GM12864 (cell line): ENCODE measurements at regions not wholly inside any gene's neighbourhood (a gene's known extent, or its start where the extent isn't known, plus 50 kb on each side); places are given as distances from the start of the nearest gene placed in this dataset.

ENCODE experiments used
- DNase-seq: peaks from one replicate; pipeline ENCODE4 v3.0.0-alpha.2; 2011; ENCODE audit warnings: low read depth
- H3K4me3 ChIP-seq: 2 replicates; pipeline ENCODE4 v1.5.1; 2011; ENCODE audit warnings: mild to moderate bottlenecking, low read depth, low read length, control low read depth
- CTCF ChIP-seq: IDR thresholded peaks from 2 replicates; pipeline ENCODE4 v1.5.1; 2011; ENCODE audit warnings: low read depth, mild to moderate bottlenecking, moderate library complexity, low read length, control low read depth, inconsistent platforms; ENCODE audit errors: missing control alignments

GRCh38 chr13:82370316-82370715, 1512.0 kb downstream of the SLITRK1 start:
- no peak overlapping the region for H3K4me3 ChIP-seq
- no peak for TF ChIP-seq CTCF
- DNase-seq, result no peak

DNA sequence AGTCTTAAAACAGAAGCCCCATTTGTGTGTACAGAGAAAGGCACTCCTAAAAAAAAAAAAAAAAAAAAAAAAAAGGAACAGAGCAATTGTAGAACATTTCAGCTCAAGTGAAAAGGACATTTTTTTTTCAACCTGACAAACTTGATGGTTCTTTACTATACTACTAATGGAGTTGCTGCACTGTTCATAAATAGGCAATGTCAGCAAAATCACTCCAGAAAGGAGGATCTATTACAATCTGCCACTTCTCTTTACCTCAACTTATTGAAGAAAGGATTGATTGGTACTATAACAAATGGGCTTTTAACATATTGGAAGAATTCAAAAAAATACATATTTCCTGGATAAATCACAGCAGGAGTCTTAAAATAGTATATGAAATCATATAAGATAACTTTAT, 1517.7 kb downstream of the SLITRK1 start:
- H3K4me3 ChIP-seq, result no peak overlapping the region
- TF ChIP-seq CTCF, result no peak
- DNase-seq, result no peak

DNA sequence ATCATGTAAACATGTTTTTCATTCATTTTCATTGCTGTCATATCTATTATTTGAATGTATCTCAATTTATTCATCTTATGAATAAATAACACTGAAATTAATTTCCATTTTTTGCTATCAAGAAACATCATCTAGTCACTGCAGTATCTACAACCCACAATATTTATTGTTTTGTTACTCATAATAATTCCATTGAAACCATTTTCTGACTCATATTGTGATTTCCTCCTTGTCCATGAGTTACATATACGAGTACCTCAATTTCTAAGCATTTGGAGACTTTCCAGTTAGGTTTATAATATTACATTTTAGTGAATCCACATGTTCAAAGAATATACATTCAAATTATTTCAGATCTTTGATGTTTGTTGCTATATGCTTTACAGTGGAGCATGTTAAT, 1524.0 kb downstream of the SLITRK1 start:
- DNase-seq, result no peak
- TF ChIP-seq CTCF, result no peak
- H3K4me3 ChIP-seq, result no peak overlapping the region

DNA sequence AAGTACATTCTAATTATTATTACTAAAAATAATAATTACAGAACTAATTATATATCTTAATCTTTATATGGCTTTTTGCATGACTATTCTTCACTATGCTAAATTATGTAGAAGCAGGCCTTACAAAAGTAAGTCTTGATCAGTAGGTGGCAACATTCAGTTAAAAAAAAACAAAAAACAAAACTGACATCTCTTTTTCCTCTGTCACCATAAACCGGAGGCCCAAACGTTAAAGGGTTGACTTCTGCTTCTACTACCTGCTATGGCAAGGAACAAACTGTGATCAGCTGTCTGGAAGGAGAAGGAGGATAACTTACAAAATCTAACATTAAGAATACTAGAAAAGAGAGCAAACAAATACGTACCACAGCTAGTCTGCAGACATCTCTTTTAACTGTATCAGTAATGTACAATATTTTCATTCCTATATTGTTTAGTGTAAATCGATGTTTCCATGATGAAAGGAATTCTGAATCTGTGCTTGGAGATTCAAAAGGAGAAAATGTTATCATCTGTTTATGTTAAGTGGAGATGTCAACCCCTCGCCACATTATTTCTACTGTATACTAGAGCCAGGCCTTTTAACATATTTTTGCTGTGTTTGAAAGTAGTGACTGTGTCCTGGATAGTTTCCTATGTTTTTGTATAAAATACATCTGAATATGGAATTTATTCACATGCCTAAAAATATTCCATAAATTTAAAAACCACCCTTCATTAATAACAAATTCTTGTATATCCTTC, 1525.4 kb downstream of the SLITRK1 start:
- no peak overlapping the region for H3K4me3 ChIP-seq
- no peak for TF ChIP-seq CTCF
- no peak for DNase-seq

GRCh38 chr13:82344867-82345266, 1537.4 kb downstream of the SLITRK1 start:
- H3K4me3 ChIP-seq, result no peak overlapping the region
- TF ChIP-seq CTCF, result no peak
- no peak for DNase-seq

DNA sequence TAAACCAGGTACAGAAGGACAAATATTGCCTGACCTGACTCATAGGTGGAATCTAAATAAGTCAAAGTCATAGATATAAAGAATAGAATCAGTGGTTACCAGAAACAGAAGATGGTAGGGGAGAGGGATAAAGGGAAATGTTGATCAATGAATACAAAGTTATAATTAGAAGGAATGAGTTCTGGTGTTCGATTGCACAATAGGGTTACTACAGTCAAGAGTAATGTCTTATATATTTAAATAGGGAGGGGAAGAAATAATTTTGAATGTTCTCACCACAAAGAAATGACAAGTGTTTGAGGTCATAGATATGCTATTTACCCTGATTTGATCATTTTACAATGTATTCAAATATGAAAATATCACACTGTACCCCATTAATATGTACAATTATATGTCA, 1541.2 kb downstream of the SLITRK1 start:
- TF ChIP-seq CTCF, result no peak
- no peak for DNase-seq
- H3K4me3 ChIP-seq, result no peak overlapping the region

DNA sequence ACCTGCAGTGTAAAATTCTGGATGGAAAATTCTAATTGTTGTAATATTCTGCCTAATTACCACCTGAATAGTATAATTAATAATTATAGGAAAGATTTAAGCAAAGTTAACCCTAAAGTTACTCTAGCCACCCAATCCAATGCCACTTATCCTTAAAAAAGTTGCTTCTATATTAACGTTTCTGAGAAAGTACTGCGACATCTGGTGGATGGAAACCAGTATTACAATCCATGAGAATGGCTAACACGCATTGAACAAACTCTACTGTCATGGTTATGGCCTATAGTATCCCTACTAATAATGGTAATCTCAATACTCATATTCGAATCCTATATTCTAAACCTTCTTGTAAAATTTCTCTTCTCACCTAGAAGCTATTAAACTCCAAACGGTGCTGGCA, 1551.8 kb downstream of the SLITRK1 start:
- no peak for DNase-seq
- no peak overlapping the region for H3K4me3 ChIP-seq
- peak; percentile 51 for TF ChIP-seq CTCF
